T-helper 2 cell treated with Interferon-gamma antibody and Interleukin-4, amounts not matched to agents 5 μg/mL and 100 μg/mL, for 36 hours (primary cell): ENCODE measurements at regions not wholly inside any gene's neighbourhood (a gene's known extent, or its start where the extent isn't known, plus 50 kb on each side); places are given as distances from the start of the nearest gene placed in this dataset.
"Not testable (repeated sequence)": the region's sequence is repeated elsewhere in the genome, so short reads cannot be mapped to it uniquely, and the experiment has no call there.

ENCODE experiments used
- DNase-seq: peaks from one replicate; pipeline ENCODE4 v3.0.0; 2021; ENCODE audit warnings: low spot score
- H3K27ac Mint-ChIP-seq: one replicate; pipeline ENCODE4 v1.8.0; 2021; ENCODE audit warnings: mild to moderate bottlenecking, mixed read lengths
- H3K27me3 Mint-ChIP-seq: one replicate; pipeline ENCODE4 v1.8.0; 2021; ENCODE audit warnings: low read depth, mixed read lengths
- H3K36me3 Mint-ChIP-seq: one replicate; pipeline ENCODE4 v1.8.0; 2021; ENCODE audit warnings: low read depth, mixed read lengths
- H3K4me1 Mint-ChIP-seq: one replicate; pipeline ENCODE4 v1.8.0; 2021; ENCODE audit warnings: low read depth, mixed read lengths
- H3K4me3 Mint-ChIP-seq: one replicate; pipeline ENCODE4 v1.8.0; 2022; ENCODE audit warnings: mild to moderate bottlenecking, moderate library complexity, mixed read lengths
- H3K9me3 Mint-ChIP-seq: one replicate; pipeline ENCODE4 v1.8.0; 2021; ENCODE audit warnings: mixed read lengths

DNA sequence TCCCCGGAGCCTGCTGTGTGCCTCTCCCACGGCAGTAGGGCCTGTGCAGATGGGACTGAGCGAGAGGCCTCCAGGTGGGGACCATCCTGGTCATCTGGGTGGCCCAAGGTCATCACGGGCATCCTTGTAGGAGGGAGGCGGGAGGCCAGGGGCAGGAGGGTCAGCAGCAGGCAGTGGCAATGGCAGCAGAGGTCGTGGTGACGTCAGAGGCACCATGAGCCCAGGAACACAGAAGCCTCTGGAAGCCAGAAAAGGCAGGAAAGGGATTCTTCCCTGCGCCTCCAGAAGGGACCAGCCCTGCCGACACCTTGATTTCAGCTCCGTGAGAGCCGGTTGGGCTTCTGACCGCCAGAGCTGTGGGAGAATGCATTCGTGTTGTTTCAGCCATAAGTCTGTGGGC is 190.3 kb downstream of the BANP start:
- H3K27ac Mint-ChIP-seq = no peak overlapping the region
- H3K9me3 Mint-ChIP-seq = peaks cover 16% of the 10 kb centered on the region
- DNase-seq = no peak
- H3K4me3 Mint-ChIP-seq = no peak overlapping the region
- no peaks in the 10 kb centered on the region for H3K27me3 Mint-ChIP-seq
- H3K4me1 Mint-ChIP-seq = no peaks in the 10 kb centered on the region
- H3K36me3 Mint-ChIP-seq = peaks cover 2% of the 10 kb centered on the region

- not testable (repeated sequence) for H3K4me3 Mint-ChIP-seq, H3K4me1 Mint-ChIP-seq, H3K36me3 Mint-ChIP-seq, DNase-seq, H3K27ac Mint-ChIP-seq, H3K27me3 Mint-ChIP-seq
- peaks cover 15% of the 10 kb centered on the region for H3K9me3 Mint-ChIP-seq
Observed at GRCh38 chr16:88142056-88142935, 191.1 kb downstream of the BANP start.

DNA sequence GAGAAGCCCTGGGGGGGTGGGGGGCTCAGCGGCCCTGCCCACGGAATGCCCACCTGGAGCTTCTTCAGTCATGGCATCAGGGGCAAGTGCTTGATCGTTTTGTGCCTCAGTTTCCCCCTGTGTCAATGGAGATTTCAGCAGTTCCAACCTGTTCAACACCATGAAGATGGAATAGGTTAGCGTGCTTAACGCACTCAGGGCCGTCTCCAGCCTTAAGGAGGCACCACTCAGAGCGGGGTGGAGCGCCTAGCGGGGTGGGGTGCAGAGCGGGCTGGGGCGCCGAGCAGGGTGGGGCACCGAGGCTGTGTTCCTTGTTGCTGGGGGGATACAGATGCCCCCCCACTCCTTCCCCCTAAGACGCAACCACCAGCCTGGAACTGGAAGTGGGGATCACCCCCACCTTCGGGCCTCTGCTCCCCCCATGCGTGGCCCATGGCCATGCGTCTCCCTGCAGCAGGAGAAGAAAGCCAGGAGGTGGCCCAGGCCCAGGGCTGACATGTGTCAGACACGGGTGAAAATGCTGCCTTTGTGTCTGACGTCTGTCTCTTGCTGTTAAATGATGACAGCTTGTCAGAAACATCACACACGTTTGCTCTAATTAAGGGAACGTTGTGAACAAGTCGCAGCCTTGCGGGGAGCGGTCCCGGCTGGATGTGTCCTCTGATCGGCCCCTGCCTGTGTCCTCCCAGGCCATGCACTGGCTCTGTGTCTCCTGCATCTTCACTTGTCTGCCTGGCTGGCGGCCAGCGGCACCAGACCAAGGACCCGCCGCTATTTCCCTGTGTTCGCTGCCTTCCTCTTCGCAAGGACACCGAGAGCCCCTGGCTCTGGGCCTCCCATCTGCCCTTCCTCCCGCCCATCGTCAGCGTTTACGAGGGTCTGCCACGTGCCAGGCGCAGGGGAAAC is 192.1 kb downstream of the BANP start:
- H3K4me3 Mint-ChIP-seq, H3K36me3 Mint-ChIP-seq, H3K9me3 Mint-ChIP-seq, H3K27me3 Mint-ChIP-seq, H3K27ac Mint-ChIP-seq, H3K4me1 Mint-ChIP-seq, DNase-seq: not testable (repeated sequence)

DNA sequence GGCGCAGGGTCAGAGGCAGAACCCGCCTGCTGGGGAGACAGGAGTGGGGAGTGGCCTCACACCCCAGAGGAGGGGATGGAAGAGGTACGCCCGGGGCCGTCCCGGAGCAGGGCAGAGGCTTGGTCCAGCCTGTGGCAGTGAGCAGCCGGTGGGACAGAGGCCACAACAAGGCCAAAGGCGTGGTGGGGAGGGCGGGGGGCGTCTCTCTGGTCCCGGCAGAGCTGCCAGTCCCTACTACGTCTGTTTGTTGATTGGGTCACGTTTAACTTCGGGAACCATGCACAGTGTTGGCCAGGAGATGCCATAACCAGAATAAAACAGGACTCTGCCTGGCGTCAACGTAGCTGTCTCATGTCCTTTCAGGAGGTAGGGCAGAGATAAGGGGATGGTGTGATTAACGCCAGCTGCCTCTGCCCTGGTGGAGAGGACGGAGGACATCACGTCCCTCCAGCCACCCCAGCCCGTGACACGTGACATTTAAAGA is 192.8 kb downstream of the BANP start:
- no peak overlapping the region for H3K4me3 Mint-ChIP-seq
- H3K27ac Mint-ChIP-seq = no peak overlapping the region
- no peaks in the 10 kb centered on the region for H3K9me3 Mint-ChIP-seq
- no peaks in the 10 kb centered on the region for H3K36me3 Mint-ChIP-seq
- no peaks in the 10 kb centered on the region for H3K4me1 Mint-ChIP-seq
- DNase-seq = no peak
- no peaks in the 10 kb centered on the region for H3K27me3 Mint-ChIP-seq

GRCh38 chr16:88145376-88145775 is 194.1 kb downstream of the BANP start:
- H3K4me3 Mint-ChIP-seq, DNase-seq, H3K9me3 Mint-ChIP-seq, H3K36me3 Mint-ChIP-seq, H3K4me1 Mint-ChIP-seq, H3K27me3 Mint-ChIP-seq, H3K27ac Mint-ChIP-seq: not testable (repeated sequence)

DNA sequence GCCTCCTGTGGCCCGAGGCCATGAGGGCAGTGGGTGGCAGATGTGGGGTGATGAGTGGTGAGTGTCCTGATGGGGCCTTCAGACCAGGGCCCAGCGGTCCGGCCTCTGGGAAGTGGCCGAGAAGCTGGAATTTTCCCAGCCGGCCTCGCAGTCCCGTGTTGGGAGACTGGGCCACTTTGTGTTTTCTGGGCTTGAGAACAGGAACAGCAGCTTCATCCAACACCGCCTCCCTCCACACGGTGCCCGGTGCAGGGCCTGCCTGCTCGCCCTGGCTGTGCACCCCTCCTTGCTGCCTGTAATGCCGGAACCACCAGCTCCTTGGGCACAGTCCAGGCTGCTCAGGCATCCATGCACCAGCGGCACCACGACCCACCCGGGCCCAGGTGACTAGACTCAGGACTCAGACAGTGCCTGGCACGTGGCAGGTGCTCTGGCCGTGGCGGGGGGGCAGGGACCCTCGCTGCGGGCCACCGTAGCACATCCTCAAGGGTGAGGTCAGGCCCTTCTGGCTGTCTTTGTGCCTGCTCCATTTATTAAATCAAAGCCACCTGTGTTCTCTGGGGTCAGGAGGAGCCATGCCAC is 194.7 kb downstream of the BANP start:
- not testable (repeated sequence) for DNase-seq, H3K27me3 Mint-ChIP-seq, H3K9me3 Mint-ChIP-seq, H3K4me3 Mint-ChIP-seq, H3K4me1 Mint-ChIP-seq, H3K36me3 Mint-ChIP-seq, H3K27ac Mint-ChIP-seq

DNA sequence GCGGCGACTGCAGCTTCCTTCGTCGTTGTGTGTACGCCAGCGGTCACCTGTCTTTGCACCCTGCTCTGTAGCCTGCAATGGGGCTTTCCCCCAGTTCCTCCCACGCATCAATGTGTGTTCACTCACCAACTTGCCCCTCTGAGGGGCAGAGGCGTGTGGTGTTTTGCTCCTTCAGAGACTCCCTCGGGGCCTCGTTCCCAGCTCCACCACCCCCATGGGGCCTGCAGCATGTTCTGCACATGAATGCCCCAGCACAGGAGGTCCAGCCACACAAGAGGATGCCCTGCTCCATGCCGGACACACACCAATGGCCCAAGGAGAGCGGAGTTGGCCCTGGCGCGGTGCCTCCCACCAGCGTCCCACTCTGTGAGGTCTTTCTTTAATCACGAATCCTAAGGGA is 196.8 kb downstream of the BANP start:
- not testable (repeated sequence) for H3K27me3 Mint-ChIP-seq, DNase-seq, H3K4me1 Mint-ChIP-seq, H3K4me3 Mint-ChIP-seq, H3K36me3 Mint-ChIP-seq, H3K27ac Mint-ChIP-seq, H3K9me3 Mint-ChIP-seq

GRCh38 chr16:88148682-88149081 is 197.4 kb downstream of the BANP start:
- H3K36me3 Mint-ChIP-seq, H3K27ac Mint-ChIP-seq, H3K4me1 Mint-ChIP-seq, H3K9me3 Mint-ChIP-seq, H3K4me3 Mint-ChIP-seq, H3K27me3 Mint-ChIP-seq, DNase-seq: not testable (repeated sequence)

DNA sequence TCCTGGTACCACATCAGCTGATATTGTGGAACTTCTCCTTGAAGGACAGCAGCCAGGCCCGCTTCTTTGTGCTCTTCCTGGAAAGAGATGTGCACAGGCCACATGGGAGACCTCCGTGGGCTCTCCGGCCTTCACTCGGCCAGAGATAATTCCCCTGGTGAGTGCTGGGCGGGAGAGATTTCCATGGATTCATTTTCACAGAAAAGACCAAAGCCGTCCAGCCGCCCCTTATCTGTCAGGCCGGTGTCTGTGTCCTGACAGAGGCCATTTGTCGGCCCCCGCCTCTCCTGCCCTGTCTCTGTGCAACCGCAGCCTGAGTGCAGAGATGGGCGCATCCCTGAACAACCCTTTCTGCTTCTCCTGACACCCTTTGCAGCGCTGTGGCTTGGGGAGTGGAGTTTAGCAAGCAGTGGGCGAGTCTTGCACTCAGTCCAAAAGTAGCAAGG is 197.9 kb downstream of the BANP start:
- not testable (repeated sequence) for H3K36me3 Mint-ChIP-seq, H3K27ac Mint-ChIP-seq, H3K9me3 Mint-ChIP-seq, DNase-seq, H3K4me3 Mint-ChIP-seq, H3K27me3 Mint-ChIP-seq, H3K4me1 Mint-ChIP-seq

DNA sequence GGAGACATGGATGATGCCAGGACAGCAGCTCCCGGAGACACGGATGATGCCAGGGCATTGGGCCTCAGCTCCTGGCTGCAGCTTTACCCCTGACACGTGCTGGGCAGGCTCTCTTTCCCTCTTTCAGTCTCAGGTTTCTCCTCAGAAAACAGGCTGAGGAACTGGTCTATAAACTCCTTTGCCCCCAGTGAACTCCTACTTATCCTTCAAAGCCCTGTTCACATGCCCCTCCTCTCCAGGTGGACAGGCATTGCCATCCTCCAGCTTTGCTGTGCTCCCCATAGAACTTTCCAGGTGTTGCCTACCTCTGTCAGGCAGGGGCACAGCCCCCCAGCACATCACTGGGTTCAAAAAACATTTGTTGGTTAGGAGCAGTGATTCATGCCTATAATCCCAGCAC is 198.4 kb downstream of the BANP start:
- DNase-seq, H3K4me3 Mint-ChIP-seq, H3K4me1 Mint-ChIP-seq, H3K36me3 Mint-ChIP-seq, H3K9me3 Mint-ChIP-seq, H3K27ac Mint-ChIP-seq, H3K27me3 Mint-ChIP-seq: not testable (repeated sequence)

GRCh38 chr16:88150456-88151128 is 199.4 kb downstream of the BANP start:
- H3K27ac Mint-ChIP-seq, DNase-seq, H3K36me3 Mint-ChIP-seq, H3K4me1 Mint-ChIP-seq, H3K9me3 Mint-ChIP-seq, H3K27me3 Mint-ChIP-seq, H3K4me3 Mint-ChIP-seq: not testable (repeated sequence)

GRCh38 chr16:88151129-88151499 is 199.9 kb downstream of the BANP start:
- not testable (repeated sequence) for H3K36me3 Mint-ChIP-seq, H3K27me3 Mint-ChIP-seq, H3K27ac Mint-ChIP-seq, H3K9me3 Mint-ChIP-seq, H3K4me3 Mint-ChIP-seq, H3K4me1 Mint-ChIP-seq, DNase-seq

DNA sequence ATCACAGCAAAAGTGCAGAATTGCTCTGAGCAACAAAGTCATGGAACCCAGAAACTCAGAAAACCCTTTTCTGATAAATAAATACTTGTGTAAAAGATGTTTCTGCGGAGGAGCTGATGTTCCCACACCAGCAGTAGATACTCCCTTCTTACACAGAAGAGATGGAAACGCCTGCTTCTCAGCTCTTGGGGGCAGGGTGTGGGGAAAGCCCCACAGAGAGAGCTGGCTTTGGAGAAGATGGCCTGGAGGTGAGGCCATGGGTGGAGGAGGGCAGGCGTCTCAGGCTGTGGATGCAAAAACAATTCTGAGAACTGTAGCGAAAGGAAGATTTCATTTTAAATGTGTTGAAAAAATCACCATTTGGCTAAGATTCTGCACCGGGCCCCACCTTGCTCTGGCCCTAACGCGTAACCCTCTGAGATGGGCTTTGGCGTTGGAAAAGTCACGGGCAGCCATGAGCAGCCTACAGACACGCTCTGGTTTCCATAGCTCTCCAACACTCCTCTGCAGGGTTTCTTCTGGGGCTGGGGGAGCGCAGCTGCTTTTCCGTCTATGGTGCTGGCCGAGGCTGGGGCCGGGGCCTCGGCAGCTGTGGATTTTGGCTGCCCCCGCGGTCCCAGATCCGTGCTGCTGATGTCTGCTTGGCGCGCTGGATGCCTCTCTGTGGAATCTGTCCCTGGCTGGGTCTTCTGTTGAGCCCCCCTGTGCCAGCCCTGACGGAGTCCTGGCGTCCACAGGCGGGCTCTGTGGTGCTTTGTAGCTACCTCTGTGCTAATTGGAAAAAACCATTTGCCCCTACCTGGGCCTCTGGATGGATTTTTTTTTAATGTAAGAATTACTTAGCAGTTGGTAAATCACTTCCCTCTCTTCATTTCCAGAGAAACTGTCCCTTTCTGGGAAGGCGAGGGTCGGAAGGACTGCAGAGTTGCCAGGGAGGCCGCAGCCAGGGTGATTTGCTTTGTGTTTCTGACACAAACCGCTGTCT is 200.9 kb downstream of the BANP start:
- not testable (repeated sequence) for DNase-seq, H3K27me3 Mint-ChIP-seq, H3K9me3 Mint-ChIP-seq, H3K27ac Mint-ChIP-seq, H3K36me3 Mint-ChIP-seq, H3K4me1 Mint-ChIP-seq, H3K4me3 Mint-ChIP-seq
